Panc1 (cell line): ENCODE measurements at regions not wholly inside any gene's neighbourhood (a gene's known extent, or its start where the extent isn't known, plus 50 kb on each side); places are given as distances from the start of the nearest gene placed in this dataset.

ENCODE experiments used
- ATAC-seq: fragments of 200-7000 bp; cut with Tn5 transposase; 2 replicates; pipeline ENCODE4 v1.9.1; 2020; ENCODE audit warnings: mild to moderate bottlenecking, moderate library complexity
- BruUV-seq: library from RNA; stranded (reverse); fragments of 400-500 nt; replicated peaks from 2 replicates; lab custom pipeline; 2021; lab: Mats Ljungman, UMichigan
- CTCF ChIA-PET: fragments of 300-600 bp; sonication (Branson Sonifier 250); formaldehyde crosslinking; loops from one replicate; lab custom pipeline; 2022; ENCODE audit warnings: antibody characterized with exemption; lab: Charles Lee
- POLR2A ChIA-PET: fragments of 300-600 bp; sonication (Branson Sonifier 250); formaldehyde crosslinking; loops from one replicate; lab custom pipeline; 2022; ENCODE audit warnings: antibody characterized with exemption; lab: Charles Lee
- DNase-seq: peaks from one replicate; pipeline ENCODE4 v3.0.0-alpha.2; 2010; ENCODE audit warnings: low read depth, low spot score
- H3K27ac ChIP-seq: 2 replicates; pipeline ENCODE4 v1.5.1; 2011; ENCODE audit warnings: mild to moderate bottlenecking, low read length, inconsistent platforms
- H3K27me3 ChIP-seq: fragments of 200-500 bp; sonication (Bioruptor generic); 2 replicates; pipeline ENCODE4 v1.6.0; 2014; ENCODE audit warnings: low read length, inconsistent platforms; ENCODE audit not compliant: control insufficient read depth, insufficient read depth
- H3K36me3 ChIP-seq: fragments of 200-500 bp; sonication (Bioruptor generic); 2 replicates; pipeline ENCODE4 v1.5.1; 2014; ENCODE audit warnings: inconsistent platforms, mild to moderate bottlenecking, low read length, moderate library complexity; ENCODE audit not compliant: control insufficient read depth, insufficient read depth
- H3K4me1 ChIP-seq: 2 replicates; pipeline ENCODE4 v1.5.1; 2011; ENCODE audit warnings: inconsistent platforms, mild to moderate bottlenecking, low read length, moderate library complexity; ENCODE audit not compliant: control insufficient read depth, insufficient read depth
- H3K4me3 ChIP-seq, 2 experiments: 2 replicates each; pipeline ENCODE4 v1.5.1; 2011 to 2012; ENCODE audit warnings: low read depth in 2 of 2, low read length in 2 of 2, mild to moderate bottlenecking in 2 of 2, inconsistent platforms in 1 of 2, moderate library complexity in 1 of 2
- H3K9me3 ChIP-seq: fragments of 200-500 bp; sonication (Bioruptor generic); 2 replicates; pipeline ENCODE4 v1.5.1; 2014; ENCODE audit warnings: low read depth, mild to moderate bottlenecking, inconsistent platforms, low read length, moderate library complexity; ENCODE audit not compliant: control insufficient read depth, insufficient read depth
- CTCF ChIP-seq: fragments of 450-650 bp; IDR thresholded peaks from 2 replicates; pipeline ENCODE4 v1.5.1; 2017; ENCODE audit warnings: mild to moderate bottlenecking
- POLR2AphosphoS5 ChIP-seq: IDR thresholded peaks from 2 replicates; pipeline ENCODE4 v1.6.1; 2012; ENCODE audit warnings: mild to moderate bottlenecking, low read depth, low read length, moderate library complexity
- REST ChIP-seq, 2 experiments: IDR thresholded peaks; 2 replicates each; pipeline ENCODE4 v1.6.1; 2011 to 2012; ENCODE audit warnings: low read depth in 2 of 2, control low read depth in 1 of 2, low read length in 1 of 2, mild to moderate bottlenecking in 1 of 2, moderate library complexity in 1 of 2; ENCODE audit not compliant: insufficient read depth in 1 of 2
- SIN3A ChIP-seq: IDR thresholded peaks from 2 replicates; pipeline ENCODE4 v1.6.1; 2012; ENCODE audit warnings: low read depth, mild to moderate bottlenecking, low read length, moderate library complexity, borderline replicate concordance; ENCODE audit not compliant: insufficient read depth
- TCF7L2 ChIP-seq: IDR thresholded peaks from 2 replicates; pipeline ENCODE4 v1.6.1; 2011; ENCODE audit warnings: mild to moderate bottlenecking, low read depth, low read length, inconsistent platforms
- in situ Hi-C: cut with HindIII; loops from 2 replicates; pipeline ENCODE4 v1.10.0; 2016; ENCODE audit warnings: low sequenced_read_pairs, low pct_unique_long_range_greater_than_20kb
- intact Hi-C: fragments of 100-400 bp; cut with micrococcal nuclease; formaldehyde crosslinking; loops from one replicate; pipeline ENCODE4 v1.10.0; 2022; ENCODE audit not compliant: unreplicated experiment

- in situ Hi-C loops: no loop called here
- 0 out of 2 replicates have a peak, but pooled peaks have one; percentile 56 for ATAC-seq
- TF ChIP-seq REST (IDR thresholded peaks at IDR 0.05; ENCODE audit: insufficient read depth in 1 of 2, low read depth in 2 of 2, low read length in 1 of 2) (no peak), POLR2AphosphoS5 (no peak), SIN3A (no peak), TCF7L2 (no peak), CTCF (no peak)
- Histone ChIP-seq H3K27ac (no peak overlapping the region), H3K9me3 (no peaks in the 10 kb centered on the region), H3K27me3 (no peaks in the 10 kb centered on the region), H3K36me3 (no peaks in the 10 kb centered on the region), H3K4me1 (peaks cover 7% of the 10 kb centered on the region; the same call in 1 of the 2 replicates), H3K4me3 (no peak overlapping the region)
- DNase-seq: no peak
- intact Hi-C loops: no loop called here
- ChIA-PET POLR2A (no interaction called here), CTCF (no interaction called here)
- BruUV-seq: no TSS peak
These were observed 199.7 kb downstream of the UACA start for GRCh38 chr15:70563561-70564095.

- no peak for ATAC-seq
- Histone ChIP-seq H3K4me1 (peaks cover 7% of the 10 kb centered on the region; the same call in 1 of the 2 replicates), H3K27me3 (no peaks in the 10 kb centered on the region), H3K4me3 (no peak overlapping the region), H3K36me3 (no peaks in the 10 kb centered on the region), H3K27ac (no peak overlapping the region), H3K9me3 (no peaks in the 10 kb centered on the region)
- ChIA-PET POLR2A (interaction anchor here (0.8 kb wide), 1 partner anchor 36 kb away, joined by 4 read pairs; no protein-coding TSS in a partner anchor), CTCF (interaction anchor here (0.7 kb wide), 1 partner anchor 162 kb away, joined by 5 read pairs; no protein-coding TSS in a partner anchor)
- intact Hi-C loops: no loop called here
- no TSS peak for BruUV-seq
- TF ChIP-seq POLR2AphosphoS5: no peak
- in situ Hi-C loops: no loop called here
- no peak for DNase-seq
These were observed 200.5 kb downstream of the UACA start for GRCh38 chr15:70562906-70563305.

- DNase-seq (no peak), ATAC-seq (no peak)
- in situ Hi-C loops: no loop called here
- no peaks in the 10 kb centered on the region for H3K9me3 ChIP-seq
- no peak overlapping the region for H3K4me3 ChIP-seq
- H3K4me1 ChIP-seq: peaks cover 7% of the 10 kb centered on the region
- intact Hi-C loops: no loop called here
- H3K27me3 ChIP-seq: no peaks in the 10 kb centered on the region
- POLR2A ChIA-PET: no interaction called here
- TF ChIP-seq POLR2AphosphoS5 (no peak), REST (IDR thresholded peaks at IDR 0.05; ENCODE audit: insufficient read depth in 1 of 2, low read depth in 2 of 2, low read length in 1 of 2) (no peak), TCF7L2 (no peak), CTCF (no peak), SIN3A (no peak)
- CTCF ChIA-PET: no interaction called here
- no peaks in the 10 kb centered on the region for H3K36me3 ChIP-seq
- BruUV-seq: no TSS peak
- H3K27ac ChIP-seq: no peak overlapping the region
These were observed 201.5 kb downstream of the UACA start for GRCh38 chr15:70561885-70562284.
